ENCODE measurements at regions not wholly inside any gene's neighbourhood (a gene's known extent, or its start where the extent isn't known, plus 50 kb on each side); places are given as distances from the start of the nearest gene placed in this dataset.
A peak's percentile ranks its signal among the peaks of the same experiment; 100 is the strongest.

DNA sequence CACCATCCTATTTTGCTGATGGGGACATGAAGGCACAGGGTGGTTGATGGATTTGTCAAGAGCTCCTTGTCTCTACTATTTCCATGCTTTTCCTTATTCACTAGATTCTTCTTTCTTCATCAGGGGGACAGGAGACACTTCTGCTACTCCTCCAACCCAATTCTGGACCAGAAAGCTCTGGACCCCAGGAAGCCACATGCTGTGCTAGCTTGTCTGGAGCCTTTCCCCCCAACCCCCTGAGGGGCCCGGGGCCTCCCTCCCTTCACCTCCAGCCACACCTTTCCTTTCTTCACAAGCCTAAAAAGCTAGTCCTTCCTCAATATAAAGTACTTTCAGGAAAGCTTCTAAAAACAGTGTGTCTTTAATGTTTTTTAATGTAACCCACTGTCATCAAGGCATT is 75.1 kb upstream of the CAPRIN2 start:
- H3K27ac ChIP-seq (ENCODE audit: low read length, poor library complexity, severe bottlenecking) = no peak overlapping the region
- H2BK12ac ChIP-seq (ENCODE audit: low read length in 2 of 2) = no peak overlapping the region
- no peak overlapping the region for H3K4ac ChIP-seq (ENCODE audit: low read depth in 1 of 2, low read length in 2 of 2)
- DNase-seq = no peak
- no peak overlapping the region for H3K4me3 ChIP-seq (ENCODE audit: insufficient read depth in 1 of 2, low read depth in 1 of 2, low read length in 2 of 2)
- H3K23ac ChIP-seq (ENCODE audit: low read length in 2 of 2) = no peak overlapping the region
- no peak overlapping the region for H3K9ac ChIP-seq (ENCODE audit: low read length)
- no peak overlapping the region for H3K14ac ChIP-seq (ENCODE audit: low read length in 2 of 2)
- no peaks in the 10 kb centered on the region for H3K36me3 ChIP-seq (ENCODE audit: control insufficient read depth in 1 of 2, insufficient read depth in 2 of 2, low read depth in 1 of 2, low read length in 2 of 2)
- H2BK5ac ChIP-seq (ENCODE audit: low read depth, low read length, poor library complexity, severe bottlenecking) = no peak overlapping the region
- H4K91ac ChIP-seq (ENCODE audit: low read length) = no peak overlapping the region
- no peak overlapping the region for H2BK15ac ChIP-seq (ENCODE audit: low read depth, poor library complexity, severe bottlenecking)
- no peak overlapping the region for H4K8ac ChIP-seq (ENCODE audit: low read length)
- no peak overlapping the region for H2AFZ ChIP-seq (ENCODE audit: low read depth, low read length)
- H3K4me1 ChIP-seq (ENCODE audit: control insufficient read depth, insufficient read depth, low read depth, low read length) = peaks cover 6% of the 10 kb centered on the region
- H2AK5ac ChIP-seq (ENCODE audit: low read length, severe bottlenecking) = no peak overlapping the region
- H3K79me1 ChIP-seq (replicated peaks; ENCODE audit: low read length, poor library complexity, severe bottlenecking) = no peaks in the 10 kb centered on the region
- H2BK120ac ChIP-seq (ENCODE audit: low read depth, low read length) = no peak overlapping the region
- peaks cover 18 to 50% of the 10 kb centered on the region in 2 experiments for H3K27me3 ChIP-seq (ENCODE audit: control insufficient read depth in 1 of 2, insufficient read depth in 1 of 2, low read length in 2 of 2)
- peaks cover 4% of the 10 kb centered on the region for H3K9me3 ChIP-seq (ENCODE audit: control insufficient read depth, low read length)
- no peak overlapping the region for H3K4me2 ChIP-seq (ENCODE audit: low read length, poor library complexity, severe bottlenecking)
- no CpG with 5 or more reads among the region's 1 CpG for WGBS
- no peak overlapping the region for H3K18ac ChIP-seq (ENCODE audit: low read depth in 1 of 2, low read length in 2 of 2)

DNA sequence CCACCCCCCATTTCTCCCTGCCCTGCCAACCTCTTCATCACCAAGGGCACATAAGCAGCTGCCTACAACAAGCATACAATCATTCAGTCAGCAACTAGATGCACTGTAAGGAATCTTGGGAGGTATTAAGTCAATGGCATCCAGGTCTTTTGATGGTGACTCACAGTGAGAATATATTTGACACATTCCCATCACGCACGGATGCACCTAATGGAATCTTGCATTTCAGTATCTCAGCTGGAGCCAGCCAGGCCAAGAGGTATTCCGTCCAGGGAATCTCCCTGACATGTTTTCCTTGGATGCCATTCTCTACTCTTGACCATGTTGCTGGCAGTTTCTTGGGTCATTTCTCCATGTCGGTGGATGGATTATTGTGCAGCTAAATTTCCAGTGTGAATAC is 73.9 kb upstream of the CAPRIN2 start:
- Histone ChIP-seq H3K27me3 (ENCODE audit: control insufficient read depth in 1 of 2, insufficient read depth in 1 of 2, low read length in 2 of 2) (peaks cover 6 to 38% of the 10 kb centered on the region in 2 experiments), H3K14ac (ENCODE audit: low read length in 2 of 2) (no peak overlapping the region), H2BK5ac (ENCODE audit: low read depth, low read length, poor library complexity, severe bottlenecking) (no peak overlapping the region), H2AFZ (ENCODE audit: low read depth, low read length) (no peak overlapping the region), H3K18ac (ENCODE audit: low read depth in 1 of 2, low read length in 2 of 2) (no peak overlapping the region), H3K9me3 (ENCODE audit: control insufficient read depth, low read length) (peaks cover 4% of the 10 kb centered on the region), H3K9ac (ENCODE audit: low read length) (no peak overlapping the region), H3K27ac (ENCODE audit: low read length, poor library complexity, severe bottlenecking) (peak overlapping the region; percentile 1), H4K8ac (ENCODE audit: low read length) (no peak overlapping the region), H3K4me3 (ENCODE audit: insufficient read depth in 1 of 2, low read depth in 1 of 2, low read length in 2 of 2) (no peak overlapping the region), H2BK120ac (ENCODE audit: low read depth, low read length) (no peak overlapping the region), H4K91ac (ENCODE audit: low read length) (no peak overlapping the region), H2AK5ac (ENCODE audit: low read length, severe bottlenecking) (no peak overlapping the region), H3K4me1 (ENCODE audit: control insufficient read depth, insufficient read depth, low read depth, low read length) (peaks cover 6% of the 10 kb centered on the region), H2BK15ac (ENCODE audit: low read depth, poor library complexity, severe bottlenecking) (no peak overlapping the region), H2BK12ac (ENCODE audit: low read length in 2 of 2) (no peak overlapping the region), H3K4me2 (ENCODE audit: low read length, poor library complexity, severe bottlenecking) (no peak overlapping the region), H3K36me3 (ENCODE audit: control insufficient read depth in 1 of 2, insufficient read depth in 2 of 2, low read depth in 1 of 2, low read length in 2 of 2) (no peaks in the 10 kb centered on the region), H3K4ac (ENCODE audit: low read depth in 1 of 2, low read length in 2 of 2) (no peak overlapping the region), H3K23ac (ENCODE audit: low read length in 2 of 2) (no peak overlapping the region), H3K79me1 (replicated peaks; ENCODE audit: low read length, poor library complexity, severe bottlenecking) (no peaks in the 10 kb centered on the region)
- 86% methylated on average over 4 of the region's 4 CpGs for WGBS
- no peak for DNase-seq

DNA sequence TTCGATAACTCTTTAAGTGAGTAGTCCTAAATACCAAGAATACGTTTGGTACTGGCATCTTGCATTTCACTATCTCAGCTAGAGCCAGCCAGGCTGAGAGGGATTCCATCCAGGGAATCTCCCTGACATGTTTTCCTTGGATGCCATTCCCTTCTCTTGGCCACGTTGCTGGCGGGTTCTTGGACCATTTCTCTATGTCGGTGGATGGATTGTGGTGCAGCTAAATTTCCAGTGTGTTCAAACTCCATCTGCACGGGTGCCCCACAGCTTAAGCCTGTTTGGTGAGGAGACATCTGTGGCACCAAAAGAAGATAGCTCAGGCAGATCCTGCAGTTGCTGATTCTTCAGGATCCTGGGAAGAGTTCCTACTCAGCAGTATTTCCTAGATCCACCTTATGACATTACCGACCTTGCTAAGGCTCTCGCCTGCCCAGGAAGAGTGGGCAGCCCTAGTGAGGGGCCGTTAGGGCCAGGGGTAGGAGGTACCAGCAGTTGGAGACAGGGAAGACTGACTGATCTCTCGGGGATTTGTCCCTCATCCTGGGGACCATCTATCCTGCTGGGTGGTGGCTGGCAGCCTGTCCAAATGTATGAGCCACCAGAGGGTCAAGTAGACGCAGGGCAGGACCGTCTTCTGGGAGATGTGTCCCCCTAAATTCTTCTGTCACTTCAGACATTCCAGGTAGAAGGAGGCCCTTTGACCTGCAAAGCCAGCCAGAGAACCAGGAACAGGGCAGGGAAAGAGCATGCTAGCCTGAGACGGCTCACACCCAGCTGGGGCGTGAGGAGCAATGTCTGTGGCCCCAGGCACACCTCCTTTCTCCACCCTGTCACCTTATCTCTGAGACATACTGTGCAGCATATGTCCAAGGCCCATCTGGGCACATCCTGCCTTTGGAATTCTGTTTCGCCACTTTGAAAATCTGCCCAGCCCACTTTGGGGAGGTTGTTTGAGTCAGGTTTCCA is 72.6 kb upstream of the CAPRIN2 start:
- H3K14ac ChIP-seq (ENCODE audit: low read length in 2 of 2) = no peak overlapping the region
- peaks cover 4% of the 10 kb centered on the region for H3K9me3 ChIP-seq (ENCODE audit: control insufficient read depth, low read length)
- no peaks in the 10 kb centered on the region for H3K36me3 ChIP-seq (ENCODE audit: control insufficient read depth in 1 of 2, insufficient read depth in 2 of 2, low read depth in 1 of 2, low read length in 2 of 2)
- peaks cover 16% of the 10 kb centered on the region for H3K4me1 ChIP-seq (ENCODE audit: control insufficient read depth, insufficient read depth, low read depth, low read length)
- H4K91ac ChIP-seq (ENCODE audit: low read length) = no peak overlapping the region
- no peak overlapping the region for H2BK12ac ChIP-seq (ENCODE audit: low read length in 2 of 2)
- H2AFZ ChIP-seq (ENCODE audit: low read depth, low read length) = no peak overlapping the region
- H3K4me2 ChIP-seq (ENCODE audit: low read length, poor library complexity, severe bottlenecking) = no peak overlapping the region
- no peak overlapping the region for H3K18ac ChIP-seq (ENCODE audit: low read depth in 1 of 2, low read length in 2 of 2)
- H2BK120ac ChIP-seq (ENCODE audit: low read depth, low read length) = no peak overlapping the region
- H2BK5ac ChIP-seq (ENCODE audit: low read depth, low read length, poor library complexity, severe bottlenecking) = no peak overlapping the region
- H3K27me3 ChIP-seq (ENCODE audit: control insufficient read depth in 1 of 2, insufficient read depth in 1 of 2, low read length in 2 of 2) = peaks cover 0 to 25% of the 10 kb centered on the region in 2 experiments
- peak overlapping the region; percentile 15 for H2AK5ac ChIP-seq (ENCODE audit: low read length, severe bottlenecking)
- H3K79me1 ChIP-seq (replicated peaks; ENCODE audit: low read length, poor library complexity, severe bottlenecking) = no peaks in the 10 kb centered on the region
- H3K4ac ChIP-seq (ENCODE audit: low read depth in 1 of 2, low read length in 2 of 2) = no peak overlapping the region
- DNase-seq = no peak
- no peak overlapping the region for H3K27ac ChIP-seq (ENCODE audit: low read length, poor library complexity, severe bottlenecking)
- H3K4me3 ChIP-seq (ENCODE audit: insufficient read depth in 1 of 2, low read depth in 1 of 2, low read length in 2 of 2) = no peak overlapping the region
- H3K9ac ChIP-seq (ENCODE audit: low read length) = no peak overlapping the region
- 77% methylated on average over 15 of the region's 15 CpGs for WGBS
- H4K8ac ChIP-seq (ENCODE audit: low read length) = no peak overlapping the region
- H3K23ac ChIP-seq (ENCODE audit: low read length in 2 of 2) = no peak overlapping the region
- H2BK15ac ChIP-seq (ENCODE audit: low read depth, poor library complexity, severe bottlenecking) = no peak overlapping the region

DNA sequence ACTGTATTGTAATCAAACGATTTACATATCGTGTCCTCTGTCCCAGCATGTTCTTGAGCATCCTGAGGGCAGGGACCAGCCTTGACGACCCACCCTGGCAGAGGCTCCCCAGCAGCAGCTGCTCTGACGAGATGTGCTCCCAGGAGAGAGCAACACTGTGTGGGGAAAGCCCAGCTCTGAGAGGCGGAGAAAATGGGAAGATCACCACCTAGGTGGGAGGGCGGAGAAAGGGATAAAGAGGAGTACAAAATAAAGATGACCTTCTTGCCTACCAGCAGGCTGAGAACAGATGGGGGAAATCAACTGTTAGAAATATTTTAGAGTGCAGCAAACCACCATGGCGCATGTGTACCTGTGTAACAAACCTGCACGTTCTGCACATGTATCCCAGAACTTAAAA is 71.5 kb upstream of the CAPRIN2 start:
- Histone ChIP-seq H3K36me3 (ENCODE audit: control insufficient read depth in 1 of 2, insufficient read depth in 2 of 2, low read depth in 1 of 2, low read length in 2 of 2) (no peaks in the 10 kb centered on the region), H3K23ac (ENCODE audit: low read length in 2 of 2) (no peak overlapping the region), H3K4me1 (ENCODE audit: control insufficient read depth, insufficient read depth, low read depth, low read length) (peaks cover 17% of the 10 kb centered on the region), H3K27ac (ENCODE audit: low read length, poor library complexity, severe bottlenecking) (no peak overlapping the region), H2AK5ac (ENCODE audit: low read length, severe bottlenecking) (no peak overlapping the region), H3K4me3 (ENCODE audit: insufficient read depth in 1 of 2, low read depth in 1 of 2, low read length in 2 of 2) (no peak overlapping the region), H2AFZ (ENCODE audit: low read depth, low read length) (no peak overlapping the region), H2BK5ac (ENCODE audit: low read depth, low read length, poor library complexity, severe bottlenecking) (no peak overlapping the region), H3K27me3 (ENCODE audit: control insufficient read depth in 1 of 2, insufficient read depth in 1 of 2, low read length in 2 of 2) (peaks cover 0 to 22% of the 10 kb centered on the region in 2 experiments), H2BK120ac (ENCODE audit: low read depth, low read length) (no peak overlapping the region), H3K18ac (ENCODE audit: low read depth in 1 of 2, low read length in 2 of 2) (no peak overlapping the region), H2BK15ac (ENCODE audit: low read depth, poor library complexity, severe bottlenecking) (no peak overlapping the region), H3K14ac (ENCODE audit: low read length in 2 of 2) (no peak overlapping the region), H2BK12ac (ENCODE audit: low read length in 2 of 2) (no peak overlapping the region), H3K79me1 (replicated peaks; ENCODE audit: low read length, poor library complexity, severe bottlenecking) (no peaks in the 10 kb centered on the region), H3K9ac (ENCODE audit: low read length) (no peak overlapping the region), H3K4me2 (ENCODE audit: low read length, poor library complexity, severe bottlenecking) (no peak overlapping the region), H4K91ac (ENCODE audit: low read length) (no peak overlapping the region), H3K9me3 (ENCODE audit: control insufficient read depth, low read length) (no peaks in the 10 kb centered on the region), H3K4ac (ENCODE audit: low read depth in 1 of 2, low read length in 2 of 2) (no peak overlapping the region), H4K8ac (ENCODE audit: low read length) (no peak overlapping the region)
- 87% methylated on average over 7 of the region's 8 CpGs for WGBS
- no peak for DNase-seq
